CD4-positive, alpha-beta T cell (primary cell): ENCODE measurements at regions not wholly inside any gene's neighbourhood (a gene's known extent, or its start where the extent isn't known, plus 50 kb on each side); places are given as distances from the start of the nearest gene placed in this dataset.
A peak's percentile ranks its signal among the peaks of the same experiment; 100 is the strongest.

Experiments
- ATAC-seq: fragments of 200-7000 bp; cut with Tn5 transposase; one replicate; pipeline ENCODE4 v1.10.0; 2022; ENCODE audit warnings: mild to moderate bottlenecking; ENCODE audit not compliant: poor library complexity
- CTCF ChIA-PET: fragments of 350-600 bp; sonication (Branson Sonifier 250); formaldehyde crosslinking; loops from one replicate; lab custom pipeline; 2021; ENCODE audit warnings: antibody characterized with exemption, inconsistent platforms; lab: Charles Lee
- POLR2A ChIA-PET: fragments of 350-600 bp; sonication (Branson Sonifier 250); formaldehyde crosslinking; loops from one replicate; lab custom pipeline; 2021; ENCODE audit warnings: antibody characterized with exemption, inconsistent platforms; lab: Charles Lee
- DNase-seq, 14 experiments: peaks; one replicate each; pipeline ENCODE4 v3.0.0-alpha.2; 2013 to 2020; ENCODE audit warnings: mixed read lengths in 2 of 14
- H3K27ac ChIP-seq, 2 donors: one replicate each; pipeline versions ENCODE4 v1.5.1 to v1.7.0; 2013; ENCODE audit warnings: low read length in 2 of 2, low read depth in 1 of 2, mild to moderate bottlenecking in 1 of 2
- H3K27me3 ChIP-seq, 2 experiments: 1 replicate in 1 of 2; 2 replicates in 1 of 2; pipeline versions ENCODE4 v1.6.1 to v1.7.0; 2013; ENCODE audit warnings: low read length in 2 of 2, control low read depth in 1 of 2, mild to moderate bottlenecking in 1 of 2, moderate library complexity in 1 of 2; ENCODE audit not compliant: insufficient read depth in 2 of 2, control insufficient read depth in 1 of 2
- H3K36me3 ChIP-seq: one replicate; pipeline ENCODE4 v1.6.1; 2013; ENCODE audit warnings: low read length, control low read depth; ENCODE audit not compliant: insufficient read depth
- H3K4me1 ChIP-seq: one replicate; pipeline ENCODE4 v1.6.1; 2013; ENCODE audit warnings: low read length, control low read depth; ENCODE audit not compliant: insufficient read depth
- H3K4me3 ChIP-seq: one replicate; pipeline ENCODE4 v1.5.1; 2013; ENCODE audit warnings: mild to moderate bottlenecking, low read length, moderate library complexity
- H3K9me3 ChIP-seq, 2 experiments: 1 replicate in 1 of 2; 2 replicates in 1 of 2; pipeline versions ENCODE4 v1.6.1 to v1.7.0; 2013; ENCODE audit warnings: low read length in 2 of 2, mild to moderate bottlenecking in 2 of 2, control low read depth in 1 of 2, moderate library complexity in 1 of 2; ENCODE audit not compliant: control insufficient read depth in 1 of 2, insufficient read depth in 1 of 2
- H3K27ac Mint-ChIP-seq: one replicate; pipeline ENCODE4 v1.8.0; 2020; ENCODE audit warnings: mixed read lengths
- H3K27me3 Mint-ChIP-seq: one replicate; pipeline ENCODE4 v1.8.0; 2021; ENCODE audit warnings: mixed read lengths
- H3K36me3 Mint-ChIP-seq: one replicate; pipeline ENCODE4 v1.8.0; 2021; ENCODE audit warnings: low read depth, mixed read lengths
- H3K4me1 Mint-ChIP-seq: one replicate; pipeline ENCODE4 v1.8.0; 2021; ENCODE audit warnings: low read depth, mixed read lengths
- H3K4me3 Mint-ChIP-seq: one replicate; pipeline ENCODE4 v1.8.0; 2020; ENCODE audit warnings: mild to moderate bottlenecking, mixed read lengths
- H3K9me3 Mint-ChIP-seq: one replicate; pipeline ENCODE4 v1.8.0; 2020; ENCODE audit warnings: mixed read lengths
- intact Hi-C, 2 experiments: fragments of 100-400 bp; cut with DNase I in 1 of 2; cut with micrococcal nuclease in 1 of 2; formaldehyde crosslinking; loops; one replicate each; pipeline versions ENCODE4 v1.15.1 to v1.9.0; 2023 to 2025; cut with DNase I, micrococcal nuclease
- TF ChIP-seq, protein P1 (sequence below): fragments of 200-600 bp; IDR thresholded peaks from one replicate; pipeline ENCODE4 v1.8.0; 2022; ENCODE audit warnings: antibody characterized with exemption, mild to moderate bottlenecking

DNA sequence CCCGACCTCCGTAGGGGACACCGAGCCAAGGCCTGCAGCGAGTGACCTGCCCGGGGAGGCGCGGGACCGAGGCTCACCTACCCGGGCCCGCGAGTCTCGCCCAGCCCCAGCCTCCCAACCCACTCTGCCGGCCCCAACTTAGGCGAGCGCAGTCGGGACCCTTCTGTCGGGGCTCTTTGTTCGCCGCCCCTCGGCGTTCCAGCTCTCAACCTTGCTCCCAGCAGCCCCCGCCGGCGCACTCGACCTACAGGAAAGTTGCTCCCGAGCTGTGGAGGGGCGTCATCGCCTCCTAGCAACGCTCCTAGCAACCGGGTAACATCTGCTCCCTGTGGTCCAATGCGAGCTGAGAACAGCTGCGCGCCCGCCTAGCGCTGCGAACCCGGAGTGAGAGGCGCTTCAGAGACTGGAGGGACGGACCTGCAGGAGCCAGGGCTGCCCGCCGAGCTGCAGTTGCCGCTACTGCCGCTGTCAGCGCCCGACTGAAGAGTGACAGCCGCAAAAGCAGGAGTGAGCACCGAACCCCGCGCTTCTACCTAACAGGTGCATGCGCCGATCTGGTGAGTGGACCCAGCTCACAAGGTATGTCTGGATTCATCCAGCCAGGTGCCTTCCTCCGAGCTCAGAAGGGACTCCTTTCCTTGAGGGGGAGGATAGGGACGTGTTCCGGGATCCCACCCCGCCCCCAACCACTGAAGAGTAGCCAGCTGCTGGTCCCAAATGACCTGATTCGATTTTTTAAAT lies 355.0 kb downstream of the SNAPC1 start:
- Histone ChIP-seq H3K27ac (no peak overlapping the region), H3K9me3 (peaks cover 0 to 7% of the 10 kb centered on the region in 2 experiments), H3K4me3 (peak overlapping the region; percentile 36), H3K36me3 (no peaks in the 10 kb centered on the region), H3K4me1 (peaks cover 12% of the 10 kb centered on the region), H3K27me3 (peaks cover 37 to 59% of the 10 kb centered on the region in 2 experiments)
- Mint-ChIP-seq H3K4me1 (peaks cover 13% of the 10 kb centered on the region), H3K27ac (no peak overlapping the region), H3K27me3 (peaks cover 89% of the 10 kb centered on the region), H3K9me3 (no peaks in the 10 kb centered on the region), H3K4me3 (peak overlapping the region; percentile 69), H3K36me3 (no peaks in the 10 kb centered on the region)
- TF ChIP-seq, protein P1, sequence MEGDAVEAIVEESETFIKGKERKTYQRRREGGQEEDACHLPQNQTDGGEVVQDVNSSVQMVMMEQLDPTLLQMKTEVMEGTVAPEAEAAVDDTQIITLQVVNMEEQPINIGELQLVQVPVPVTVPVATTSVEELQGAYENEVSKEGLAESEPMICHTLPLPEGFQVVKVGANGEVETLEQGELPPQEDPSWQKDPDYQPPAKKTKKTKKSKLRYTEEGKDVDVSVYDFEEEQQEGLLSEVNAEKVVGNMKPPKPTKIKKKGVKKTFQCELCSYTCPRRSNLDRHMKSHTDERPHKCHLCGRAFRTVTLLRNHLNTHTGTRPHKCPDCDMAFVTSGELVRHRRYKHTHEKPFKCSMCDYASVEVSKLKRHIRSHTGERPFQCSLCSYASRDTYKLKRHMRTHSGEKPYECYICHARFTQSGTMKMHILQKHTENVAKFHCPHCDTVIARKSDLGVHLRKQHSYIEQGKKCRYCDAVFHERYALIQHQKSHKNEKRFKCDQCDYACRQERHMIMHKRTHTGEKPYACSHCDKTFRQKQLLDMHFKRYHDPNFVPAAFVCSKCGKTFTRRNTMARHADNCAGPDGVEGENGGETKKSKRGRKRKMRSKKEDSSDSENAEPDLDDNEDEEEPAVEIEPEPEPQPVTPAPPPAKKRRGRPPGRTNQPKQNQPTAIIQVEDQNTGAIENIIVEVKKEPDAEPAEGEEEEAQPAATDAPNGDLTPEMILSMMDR, result peak; percentile 32
- DNase-seq (peak; percentile 27 to 70 (median 44)), ATAC-seq (peak; percentile 96)
- ChIA-PET POLR2A (interaction anchor here (1.3 kb wide), 1 partner anchor 9 kb away, joined by 4 read pairs; no protein-coding TSS in a partner anchor), CTCF (interaction anchor here (2.5 kb wide), 1 partner anchor 9 kb away, joined by 8 read pairs; no protein-coding TSS in a partner anchor)
- intact Hi-C loops, result no loop called here

DNA sequence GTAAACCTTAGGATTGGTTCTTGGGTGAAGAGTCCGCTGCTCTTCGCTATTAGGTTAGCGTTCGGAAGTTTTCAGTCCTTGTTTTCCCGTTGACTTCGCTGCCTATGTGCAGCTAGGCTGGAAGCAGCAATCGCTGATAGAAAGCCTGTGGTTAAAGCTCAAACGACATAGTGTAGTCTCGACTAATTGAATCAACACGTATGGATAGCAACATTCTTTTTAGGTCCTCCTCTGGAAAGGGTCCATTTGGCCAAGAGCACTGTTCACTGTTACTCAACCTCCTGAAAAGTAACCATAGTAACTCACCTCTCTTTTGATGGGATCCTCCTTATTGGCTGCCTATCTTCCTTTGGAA lies 355.5 kb downstream of the SNAPC1 start:
- no peaks in the 10 kb centered on the region for H3K9me3 Mint-ChIP-seq
- Histone ChIP-seq H3K27me3 (peaks cover 37 to 65% of the 10 kb centered on the region in 2 experiments), H3K36me3 (no peaks in the 10 kb centered on the region), H3K9me3 (peaks cover 0 to 7% of the 10 kb centered on the region in 2 experiments), H3K4me3 (peak overlapping the region; percentile 36), H3K4me1 (peaks cover 12% of the 10 kb centered on the region), H3K27ac (no peak overlapping the region)
- TF ChIP-seq, protein P1, result no peak
- POLR2A ChIA-PET, result interaction anchor here (1.3 kb wide), 1 partner anchor 9 kb away, joined by 4 read pairs; no protein-coding TSS in a partner anchor
- peaks cover 13% of the 10 kb centered on the region for H3K4me1 Mint-ChIP-seq
- peak overlapping the region; percentile 69 for H3K4me3 Mint-ChIP-seq
- H3K36me3 Mint-ChIP-seq, result no peaks in the 10 kb centered on the region
- DNase-seq (no peak), ATAC-seq (no peak)
- intact Hi-C loops, result no loop called here
- CTCF ChIA-PET, result no interaction called here
- peaks cover 93% of the 10 kb centered on the region for H3K27me3 Mint-ChIP-seq
- no peak overlapping the region for H3K27ac Mint-ChIP-seq

DNA sequence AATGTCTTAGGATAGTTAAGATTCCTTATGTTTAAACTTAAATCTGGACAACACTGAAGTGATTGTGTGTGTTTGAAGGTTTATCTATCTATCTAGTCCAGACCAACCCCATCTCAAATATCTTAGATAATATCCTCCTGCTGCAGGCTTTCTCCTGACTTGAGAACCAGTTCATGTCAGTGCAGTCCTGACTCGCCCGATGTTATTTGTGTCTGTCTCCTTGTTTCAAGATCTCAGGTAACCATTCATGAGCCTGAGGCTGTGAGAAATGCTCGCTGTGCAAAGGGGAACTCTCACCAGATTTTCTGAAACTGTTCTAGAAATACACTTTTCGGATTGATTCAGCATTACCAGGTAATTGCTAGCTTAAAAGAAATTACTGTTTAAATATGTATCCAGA lies 356.2 kb downstream of the SNAPC1 start:
- no peaks in the 10 kb centered on the region for H3K36me3 Mint-ChIP-seq

More for the DNA sequence above, 356.2 kb downstream of the SNAPC1 start:
- Histone ChIP-seq H3K4me1 (peaks cover 12% of the 10 kb centered on the region), H3K9me3 (peaks cover 0 to 7% of the 10 kb centered on the region in 2 experiments), H3K27me3 (peaks cover 37 to 66% of the 10 kb centered on the region in 2 experiments), H3K4me3 (no peak overlapping the region), H3K36me3 (no peaks in the 10 kb centered on the region), H3K27ac (no peak overlapping the region)
- DNase-seq (no peak), ATAC-seq (no peak)
- Mint-ChIP-seq H3K4me1 (peaks cover 13% of the 10 kb centered on the region), H3K27me3 (peaks cover 93% of the 10 kb centered on the region), H3K9me3 (no peaks in the 10 kb centered on the region), H3K27ac (no peak overlapping the region), H3K4me3 (no peak overlapping the region)
- TF ChIP-seq, protein P1, result no peak
- intact Hi-C loops, result no loop called here
- ChIA-PET POLR2A (interaction anchor here (1.3 kb wide), 1 partner anchor 8 kb away, joined by 4 read pairs; no protein-coding TSS in a partner anchor), CTCF (no interaction called here)
